HCT116 (cell line): ENCODE measurements at regions not wholly inside any gene's neighbourhood (a gene's known extent, or its start where the extent isn't known, plus 50 kb on each side); places are given as distances from the start of the nearest gene placed in this dataset.

Source experiments
- ATAC-seq: fragments of 200-7000 bp; cut with Tn5 transposase; 2 replicates; pipeline ENCODE4 v1.9.1; 2020; ENCODE audit warnings: mild to moderate bottlenecking, moderate library complexity
- BruUV-seq: library from RNA; stranded (reverse); fragments of 400-500 nt; replicated peaks from 2 replicates; lab custom pipeline; 2021; lab: Mats Ljungman, UMichigan
- CTCF ChIA-PET: fragments of 300-600 bp; sonication (Branson Sonifier 250); formaldehyde crosslinking; loops from one replicate; lab custom pipeline; 2021; ENCODE audit warnings: antibody characterized with exemption; lab: Charles Lee
- POLR2A ChIA-PET: fragments of 300-600, 350-600 bp; sonication (Branson Sonifier 250); formaldehyde crosslinking; loops from one replicate; lab custom pipeline; 2021; ENCODE audit warnings: antibody characterized with exemption; lab: Charles Lee
- RAD21 ChIA-PET, 2 experiments: fragments of 300-600 bp; sonication (Branson Sonifier 250); formaldehyde crosslinking; loops; one replicate each; lab custom pipeline; 2023; ENCODE audit warnings: low total read pairs in 2 of 2; ENCODE audit not compliant: uncharacterized antibody in 2 of 2, unreplicated experiment in 2 of 2, low non-redundant PET in 1 of 2; lab: Charles Lee
- DNase-seq: peaks from one replicate; pipeline ENCODE4 v3.0.0-alpha.2; 2010; ENCODE audit warnings: low read depth, low spot score
- H2AFZ ChIP-seq: fragments of 200-600 bp; shearing (Covaris generic), sonication (generic); 2 replicates; pipeline ENCODE4 v1.6.1; 2017; ENCODE audit warnings: low read depth, mixed run types, mixed read lengths, antibody characterized with exemption, low read length; ENCODE audit not compliant: poor library complexity, severe bottlenecking
- H3K27ac ChIP-seq: 2 replicates; pipeline ENCODE4 v1.5.1; 2012; ENCODE audit warnings: low read depth, low read length
- H3K27me3 ChIP-seq: fragments of 200-600 bp; sonication (generic); 2 replicates; pipeline ENCODE4 v1.6.1; 2016; ENCODE audit warnings: mixed run types, low read length, mixed read lengths; ENCODE audit not compliant: insufficient read depth
- H3K36me3 ChIP-seq, 2 experiments: fragments of 200-500 bp in 1 of 2; fragments of 200-600 bp in 1 of 2; sonication (Bioruptor generic) in 1 of 2; sonication (generic) in 1 of 2; 2 replicates each; pipeline versions ENCODE4 v1.5.1 to v1.6.1; 2014 to 2016; ENCODE audit warnings: low read length in 2 of 2, inconsistent platforms in 1 of 2, mixed read lengths in 1 of 2, mixed run types in 1 of 2; ENCODE audit not compliant: insufficient read depth in 2 of 2, control insufficient read depth in 1 of 2
- H3K4me1 ChIP-seq, 2 experiments: fragments of 200-600 bp in 1 of 2; sonication (generic) in 1 of 2; 2 replicates each; pipeline versions ENCODE4 v1.5.1 to v1.6.1; 2012 to 2017; ENCODE audit warnings: low read length in 2 of 2, inconsistent platforms in 1 of 2, mild to moderate bottlenecking in 1 of 2, mixed read lengths in 1 of 2, mixed run types in 1 of 2, moderate library complexity in 1 of 2; ENCODE audit not compliant: insufficient read depth in 2 of 2, control insufficient read depth in 1 of 2
- H3K4me2 ChIP-seq: fragments of 200-600 bp; sonication (generic); 2 replicates; pipeline ENCODE4 v1.6.1; 2017; ENCODE audit warnings: mixed run types, low read length, mixed read lengths
- H3K4me3 ChIP-seq, 2 experiments: fragments of 200-600 bp in 1 of 2; sonication (generic) in 1 of 2; replicated peaks in 1 of 2; 2 replicates each; pipeline ENCODE4 v1.5.1; 2011 to 2016; ENCODE audit warnings: low read length in 2 of 2, control low read depth in 1 of 2, low read depth in 1 of 2, mild to moderate bottlenecking in 1 of 2, mixed read lengths in 1 of 2, mixed run types in 1 of 2
- H3K79me2 ChIP-seq: fragments of 200-600 bp; sonication (generic); 2 replicates; pipeline ENCODE4 v1.6.1; 2017; ENCODE audit warnings: mild to moderate bottlenecking, mixed run types, low read length, moderate library complexity, mixed read lengths; ENCODE audit not compliant: insufficient read depth
- H3K9ac ChIP-seq: fragments of 200-600 bp; sonication (generic); 2 replicates; pipeline ENCODE4 v1.6.1; 2016; ENCODE audit warnings: low read length, mixed read lengths
- H3K9me2 ChIP-seq: fragments of 200-600 bp; sonication (generic), shearing (Covaris generic); 2 replicates; pipeline ENCODE4 v1.6.1; 2017; ENCODE audit warnings: mixed run types, mild to moderate bottlenecking, moderate library complexity; ENCODE audit not compliant: insufficient read depth
- H3K9me3 ChIP-seq, 2 experiments: fragments of 200-500 bp in 1 of 2; fragments of 200-600 bp in 1 of 2; sonication (Bioruptor generic) in 1 of 2; sonication (generic) in 1 of 2; 2 replicates each; pipeline ENCODE4 v1.6.1; 2014 to 2017; ENCODE audit warnings: low read length in 2 of 2, mixed read lengths in 2 of 2, inconsistent platforms in 1 of 2, low read depth in 1 of 2, mild to moderate bottlenecking in 1 of 2, mixed run types in 1 of 2, moderate library complexity in 1 of 2; ENCODE audit not compliant: control insufficient read depth in 1 of 2, insufficient read depth in 1 of 2
- H4K20me1 ChIP-seq: fragments of 200-600 bp; sonication (generic), shearing (Covaris generic); 2 replicates; pipeline ENCODE4 v1.6.1; 2017; ENCODE audit warnings: mixed run types, mild to moderate bottlenecking, moderate library complexity; ENCODE audit not compliant: insufficient read depth
- ATF3 ChIP-seq: IDR thresholded peaks from 2 replicates; pipeline ENCODE4 v1.6.1; 2012
- CBX3 ChIP-seq: IDR thresholded peaks from 2 replicates; pipeline ENCODE4 v1.6.1; 2012; ENCODE audit warnings: low read depth
- CEBPB ChIP-seq: IDR thresholded peaks from 2 replicates; pipeline ENCODE4 v1.6.1; 2012; ENCODE audit warnings: low read depth
- CTCF ChIP-seq, 3 experiments: fragments of 200-600 bp in 1 of 3; sonication (generic) in 1 of 3; IDR thresholded peaks in 2 of 3; conservative IDR thresholded peaks in 1 of 3; 2 replicates each; pipeline ENCODE4 v1.5.1; 2012 to 2017; ENCODE audit warnings: low read depth in 2 of 3, low read length in 2 of 3, antibody characterized with exemption in 1 of 3, borderline replicate concordance in 1 of 3, control low read depth in 1 of 3, mild to moderate bottlenecking in 1 of 3, mixed read lengths in 1 of 3, mixed run types in 1 of 3, moderate library complexity in 1 of 3; ENCODE audit not compliant: insufficient read depth in 1 of 3
- ELF1 ChIP-seq: IDR thresholded peaks from 2 replicates; pipeline ENCODE4 v1.6.1; 2012; ENCODE audit warnings: low read depth, borderline replicate concordance
- EZH2 ChIP-seq: fragments of 200-600 bp; sonication (generic); IDR thresholded peaks from 2 replicates; pipeline ENCODE4 v1.6.1; 2017; ENCODE audit warnings: antibody characterized with exemption, mixed run types
- EZH2phosphoT487 ChIP-seq: fragments of 200-600 bp; IDR thresholded peaks from 2 replicates; pipeline ENCODE4 v1.6.1; 2018; ENCODE audit warnings: antibody characterized with exemption, borderline replicate concordance
- JUND ChIP-seq: IDR thresholded peaks from 2 replicates; pipeline ENCODE4 v1.6.1; 2012
- POLR2A ChIP-seq: IDR thresholded peaks from 2 replicates; pipeline ENCODE4 v1.7.0; 2011; ENCODE audit warnings: borderline replicate concordance; ENCODE audit not compliant: insufficient read depth, insufficient read length; ENCODE audit errors: extremely low read depth
- POLR2AphosphoS5 ChIP-seq: IDR thresholded peaks from 2 replicates; pipeline ENCODE4 v1.6.1; 2011; ENCODE audit warnings: mild to moderate bottlenecking, low read depth, low read length, moderate library complexity
- RAD21 ChIP-seq: IDR thresholded peaks from 2 replicates; pipeline ENCODE4 v1.6.1; 2012; ENCODE audit warnings: low read depth, mild to moderate bottlenecking
- SIN3A ChIP-seq: IDR thresholded peaks from 2 replicates; pipeline ENCODE4 v1.6.1; 2012; ENCODE audit warnings: low read depth
- SRF ChIP-seq: IDR thresholded peaks from 2 replicates; pipeline ENCODE4 v1.6.1; 2012; ENCODE audit warnings: low read depth
- ZFX ChIP-seq: fragments of 450-650 bp; IDR thresholded peaks from 2 replicates; pipeline ENCODE4 v1.6.1; 2017
- ZNF274 ChIP-seq: fragments of 200-500 bp; sonication (Bioruptor generic); IDR thresholded peaks from 2 replicates; pipeline ENCODE4 v1.6.1; 2014; ENCODE audit warnings: mild to moderate bottlenecking, low read depth, low read length, inconsistent platforms
- intact Hi-C: fragments of 100-400 bp; cut with micrococcal nuclease; formaldehyde crosslinking; loops from 2 replicates; pipeline ENCODE4 v1.10.0; 2022
- TF ChIP-seq, protein P1 (sequence below): IDR thresholded peaks from 2 replicates; pipeline ENCODE4 v1.6.1; 2012; ENCODE audit warnings: low read depth

DNA sequence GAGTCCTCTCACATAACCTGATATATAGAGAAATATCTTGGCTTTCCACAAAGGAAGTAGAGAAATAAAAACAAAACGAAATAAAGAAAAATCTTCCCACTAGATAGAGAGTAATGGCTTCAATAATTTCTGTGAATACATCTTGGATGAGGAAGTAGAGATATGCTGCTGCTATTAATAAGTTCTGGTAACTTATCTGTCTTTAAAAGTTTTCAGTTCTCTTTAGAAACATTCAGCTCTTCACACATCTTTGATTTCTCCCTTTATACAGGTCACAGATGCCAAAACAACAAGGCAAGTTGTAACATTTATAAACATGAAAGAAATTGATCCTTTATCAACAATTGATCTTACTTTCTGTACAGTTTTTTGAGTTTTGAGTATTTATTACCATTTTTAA is 615.8 kb downstream of the TRAM1L1 start:
- Histone ChIP-seq H3K4me1 (no peaks in the 10 kb centered on the region), H3K79me2 (no peaks in the 10 kb centered on the region), H4K20me1 (no peaks in the 10 kb centered on the region), H3K9ac (no peak overlapping the region), H3K27me3 (no peaks in the 10 kb centered on the region), H2AFZ (no peak overlapping the region), H3K9me3 (no peaks in the 10 kb centered on the region), H3K4me2 (no peak overlapping the region), H3K27ac (no peak overlapping the region), H3K4me3 (no peak overlapping the region), H3K9me2 (no peaks in the 10 kb centered on the region), H3K36me3 (no peaks in the 10 kb centered on the region)
- intact Hi-C loops: no loop called here
- no TSS peak for BruUV-seq
- ChIA-PET POLR2A (no interaction called here), RAD21 (no interaction called here), CTCF (no interaction called here)
- no peak for TF ChIP-seq SRF
- no peak for TF ChIP-seq ATF3
- no peak for TF ChIP-seq JUND
- no peak for TF ChIP-seq ELF1
- TF ChIP-seq ZNF274: no peak
- TF ChIP-seq RAD21: no peak
- TF ChIP-seq SIN3A: no peak
- no peak for TF ChIP-seq EZH2phosphoT487
- no peak for TF ChIP-seq CBX3
- DNase-seq (no peak), ATAC-seq (no peak)

- Histone ChIP-seq H3K27ac (no peak overlapping the region), H3K27me3 (no peaks in the 10 kb centered on the region), H3K4me3 (no peak overlapping the region), H3K4me1 (no peaks in the 10 kb centered on the region), H3K9ac (no peak overlapping the region), H3K4me2 (no peak overlapping the region), H3K9me2 (no peaks in the 10 kb centered on the region), H3K36me3 (no peaks in the 10 kb centered on the region), H3K9me3 (no peaks in the 10 kb centered on the region), H3K79me2 (no peaks in the 10 kb centered on the region), H4K20me1 (no peaks in the 10 kb centered on the region), H2AFZ (no peak overlapping the region)
- RAD21 ChIA-PET: no interaction called here
- intact Hi-C loops: no loop called here
- BruUV-seq: no TSS peak
- DNase-seq (no peak), ATAC-seq (no peak)
- POLR2A ChIA-PET: no interaction called here
- CTCF ChIA-PET: no interaction called here
- TF ChIP-seq POLR2AphosphoS5 (no peak), ELF1 (no peak), EZH2 (no peak), RAD21 (no peak), ATF3 (no peak), JUND (no peak), ZNF274 (no peak), ZFX (no peak), CTCF (IDR thresholded peaks at IDR 0.05 in 2 of 3, conservative IDR thresholded peaks at IDR 0.05 in 1 of 3; ENCODE audit: borderline replicate concordance in 1 of 3, insufficient read depth in 1 of 3, low read depth in 2 of 3, low read length in 2 of 3) (no peak), SRF (no peak), POLR2A (no peak), SIN3A (no peak), CBX3 (no peak), CEBPB (no peak), EZH2phosphoT487 (no peak)
- TF ChIP-seq, protein P1, sequence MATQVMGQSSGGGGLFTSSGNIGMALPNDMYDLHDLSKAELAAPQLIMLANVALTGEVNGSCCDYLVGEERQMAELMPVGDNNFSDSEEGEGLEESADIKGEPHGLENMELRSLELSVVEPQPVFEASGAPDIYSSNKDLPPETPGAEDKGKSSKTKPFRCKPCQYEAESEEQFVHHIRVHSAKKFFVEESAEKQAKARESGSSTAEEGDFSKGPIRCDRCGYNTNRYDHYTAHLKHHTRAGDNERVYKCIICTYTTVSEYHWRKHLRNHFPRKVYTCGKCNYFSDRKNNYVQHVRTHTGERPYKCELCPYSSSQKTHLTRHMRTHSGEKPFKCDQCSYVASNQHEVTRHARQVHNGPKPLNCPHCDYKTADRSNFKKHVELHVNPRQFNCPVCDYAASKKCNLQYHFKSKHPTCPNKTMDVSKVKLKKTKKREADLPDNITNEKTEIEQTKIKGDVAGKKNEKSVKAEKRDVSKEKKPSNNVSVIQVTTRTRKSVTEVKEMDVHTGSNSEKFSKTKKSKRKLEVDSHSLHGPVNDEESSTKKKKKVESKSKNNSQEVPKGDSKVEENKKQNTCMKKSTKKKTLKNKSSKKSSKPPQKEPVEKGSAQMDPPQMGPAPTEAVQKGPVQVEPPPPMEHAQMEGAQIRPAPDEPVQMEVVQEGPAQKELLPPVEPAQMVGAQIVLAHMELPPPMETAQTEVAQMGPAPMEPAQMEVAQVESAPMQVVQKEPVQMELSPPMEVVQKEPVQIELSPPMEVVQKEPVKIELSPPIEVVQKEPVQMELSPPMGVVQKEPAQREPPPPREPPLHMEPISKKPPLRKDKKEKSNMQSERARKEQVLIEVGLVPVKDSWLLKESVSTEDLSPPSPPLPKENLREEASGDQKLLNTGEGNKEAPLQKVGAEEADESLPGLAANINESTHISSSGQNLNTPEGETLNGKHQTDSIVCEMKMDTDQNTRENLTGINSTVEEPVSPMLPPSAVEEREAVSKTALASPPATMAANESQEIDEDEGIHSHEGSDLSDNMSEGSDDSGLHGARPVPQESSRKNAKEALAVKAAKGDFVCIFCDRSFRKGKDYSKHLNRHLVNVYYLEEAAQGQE: no peak
Observed at GRCh38 chr4:116453127-116453526, 632.2 kb downstream of the TRAM1L1 start.
